HEK293 (cell line): ENCODE measurements at regions not wholly inside any gene's neighbourhood (a gene's known extent, or its start where the extent isn't known, plus 50 kb on each side); places are given as distances from the start of the nearest gene placed in this dataset.
A peak's percentile ranks its signal among the peaks of the same experiment; 100 is the strongest.

Source experiments
- CTCF ChIA-PET: fragments of 350-600 bp; formaldehyde crosslinking; extraction: SDS; loops from one replicate; lab custom pipeline; 2021; ENCODE audit warnings: antibody characterized with exemption; lab: Yijun Ruan, JAX
- POLR2A ChIA-PET: fragments of 300-600 bp; formaldehyde crosslinking; extraction: SDS; loops from one replicate; lab custom pipeline; 2020; ENCODE audit warnings: antibody characterized with exemption, inconsistent platforms; lab: Yijun Ruan, JAX
- H3K27ac ChIP-seq: fragments of 200-500 bp; sonication (Bioruptor generic); 2 replicates; pipeline ENCODE4 v1.5.1; 2014; ENCODE audit warnings: low read depth, low read length, control low read depth, inconsistent platforms; ENCODE audit errors: extremely low read depth
- H3K36me3 ChIP-seq, 2 experiments: fragments of 200-500 bp in 1 of 2; sonication (Bioruptor generic) in 1 of 2; 1 replicate in 1 of 2; 2 replicates in 1 of 2; pipeline ENCODE4 v1.5.1; 2014 to 2017; ENCODE audit warnings: inconsistent platforms in 2 of 2, low read length in 2 of 2; ENCODE audit not compliant: control insufficient read depth in 2 of 2, insufficient read depth in 1 of 2
- H3K4me1 ChIP-seq: fragments of 200-500 bp; sonication (Bioruptor generic); 2 replicates; pipeline ENCODE4 v1.5.1; 2014; ENCODE audit warnings: mild to moderate bottlenecking, low read length, inconsistent platforms; ENCODE audit not compliant: control insufficient read depth, insufficient read depth
- H3K4me3 ChIP-seq: 2 replicates; pipeline ENCODE4 v1.5.1; 2011; ENCODE audit warnings: low read depth, mild to moderate bottlenecking, control low read depth, low read length, moderate library complexity
- H3K9me3 ChIP-seq: fragments of 200-500 bp; sonication (Bioruptor generic); 2 replicates; pipeline ENCODE4 v1.5.1; 2014; ENCODE audit warnings: low read depth, low read length, inconsistent platforms; ENCODE audit not compliant: control insufficient read depth, insufficient read depth
- EGR2 ChIP-seq: fragments of 450-650 bp; formaldehyde crosslinking; IDR thresholded peaks from 2 replicates; pipeline ENCODE4 v1.5.1; 2016; ENCODE audit warnings: low read depth, missing biosample characterization, missing genetic modification characterization
- ELK4 ChIP-seq: IDR thresholded peaks from 2 replicates; pipeline ENCODE4 v1.6.1; 2011; ENCODE audit warnings: mild to moderate bottlenecking, low read depth, low read length, borderline replicate concordance
- HOXD13 ChIP-seq: sonication (generic); formaldehyde crosslinking; IDR thresholded peaks from 2 replicates; pipeline ENCODE4 v1.8.0; 2022; ENCODE audit warnings: missing genetic modification reagents, borderline replicate concordance
- KLF8 ChIP-seq: fragments of 450-650 bp; formaldehyde crosslinking; IDR thresholded peaks from 2 replicates; pipeline ENCODE4 v1.5.1; 2016; ENCODE audit warnings: missing biosample characterization, missing genetic modification characterization
- MYNN ChIP-seq: fragments of 450-650 bp; formaldehyde crosslinking; IDR thresholded peaks from 2 replicates; pipeline ENCODE4 v1.5.1; 2016; ENCODE audit warnings: missing biosample characterization, missing genetic modification characterization, borderline replicate concordance
- SCRT1 ChIP-seq: fragments of 450-650 bp; formaldehyde crosslinking; IDR thresholded peaks from 2 replicates; pipeline ENCODE4 v1.5.1; 2016; ENCODE audit warnings: missing biosample characterization, missing genetic modification characterization, borderline replicate concordance
- SP7 ChIP-seq: fragments of 450-650 bp; formaldehyde crosslinking; IDR thresholded peaks from 2 replicates; pipeline ENCODE4 v1.5.1; 2016; ENCODE audit warnings: missing biosample characterization, missing genetic modification characterization
- YY2 ChIP-seq: fragments of 450-650 bp; formaldehyde crosslinking; IDR thresholded peaks from 2 replicates; pipeline ENCODE4 v1.5.1; 2016; ENCODE audit warnings: missing biosample characterization, missing genetic modification characterization
- ZBTB17 ChIP-seq: fragments of 450-650 bp; formaldehyde crosslinking; IDR thresholded peaks from 2 replicates; pipeline ENCODE4 v1.5.1; 2016; ENCODE audit warnings: missing biosample characterization, missing genetic modification characterization
- ZFHX2 ChIP-seq: fragments of 450-650 bp; formaldehyde crosslinking; conservative IDR thresholded peaks from 2 replicates; pipeline ENCODE4 v1.5.1; 2016; ENCODE audit warnings: missing biosample characterization, missing genetic modification characterization
- ZNF174 ChIP-seq: fragments of 450-650 bp; formaldehyde crosslinking; IDR thresholded peaks from 2 replicates; pipeline ENCODE4 v1.5.0; 2017; ENCODE audit warnings: missing biosample characterization, mild to moderate bottlenecking, missing genetic modification characterization
- ZNF211 ChIP-seq: fragments of 450-650 bp; formaldehyde crosslinking; IDR thresholded peaks from 2 replicates; pipeline ENCODE4 v1.5.1; 2016; ENCODE audit warnings: low read depth, missing biosample characterization, missing genetic modification characterization
- ZNF274 ChIP-seq, 2 experiments: fragments of 200-500 bp in 1 of 2; fragments of 450-650 bp in 1 of 2; sonication (Bioruptor generic) in 1 of 2; formaldehyde crosslinking in 1 of 2; IDR thresholded peaks; 2 replicates each; pipeline versions ENCODE4 v1.5.1 to v1.6.1; 2014 to 2016; ENCODE audit warnings: borderline replicate concordance in 1 of 2, inconsistent platforms in 1 of 2, low read length in 1 of 2, missing biosample characterization in 1 of 2, missing genetic modification characterization in 1 of 2
- ZNF292 ChIP-seq: fragments of 450-650 bp; formaldehyde crosslinking; IDR thresholded peaks from 2 replicates; pipeline ENCODE4 v1.5.1; 2016; ENCODE audit warnings: low read depth, missing biosample characterization, missing genetic modification characterization, borderline replicate concordance
- ZNF354C ChIP-seq: fragments of 450-650 bp; formaldehyde crosslinking; IDR thresholded peaks from 2 replicates; pipeline ENCODE4 v1.5.1; 2016; ENCODE audit warnings: missing biosample characterization, missing genetic modification characterization, low read depth, borderline replicate concordance
- ZNF366 ChIP-seq: fragments of 450-650 bp; formaldehyde crosslinking; conservative IDR thresholded peaks from 2 replicates; pipeline ENCODE4 v1.5.1; 2016; ENCODE audit warnings: missing biosample characterization, missing genetic modification characterization
- ZNF394 ChIP-seq: fragments of 450-650 bp; formaldehyde crosslinking; IDR thresholded peaks from 2 replicates; pipeline ENCODE4 v1.5.1; 2016; ENCODE audit warnings: missing biosample characterization, missing genetic modification characterization, mild to moderate bottlenecking, moderate library complexity, borderline replicate concordance
- ZNF501 ChIP-seq: fragments of 450-650 bp; formaldehyde crosslinking; IDR thresholded peaks from 2 replicates; pipeline ENCODE4 v1.5.1; 2016; ENCODE audit warnings: missing biosample characterization, missing genetic modification characterization
- ZNF529 ChIP-seq: fragments of 450-650 bp; formaldehyde crosslinking; IDR thresholded peaks from 2 replicates; pipeline ENCODE4 v1.5.1; 2017; ENCODE audit warnings: missing genetic modification characterization, missing biosample characterization; ENCODE audit not compliant: insufficient replicate concordance
- ZNF626 ChIP-seq: fragments of 450-650 bp; sonication (Bioruptor Pico); formaldehyde crosslinking; IDR thresholded peaks from 2 replicates; pipeline ENCODE4 v1.5.1; 2018; ENCODE audit warnings: missing biosample characterization, missing genetic modification characterization, inconsistent platforms
- ZNF670 ChIP-seq: fragments of 450-650 bp; formaldehyde crosslinking; IDR thresholded peaks from 2 replicates; pipeline ENCODE4 v1.5.1; 2016; ENCODE audit warnings: missing biosample characterization, missing genetic modification characterization, low read depth
- ZNF707 ChIP-seq: fragments of 450-650 bp; formaldehyde crosslinking; IDR thresholded peaks from 2 replicates; pipeline ENCODE4 v1.5.1; 2016; ENCODE audit warnings: missing biosample characterization, missing genetic modification characterization
- ZNF777 ChIP-seq: fragments of 450-650 bp; formaldehyde crosslinking; IDR thresholded peaks from 2 replicates; pipeline ENCODE4 v1.5.1; 2017; ENCODE audit warnings: missing biosample characterization, missing genetic modification characterization, borderline replicate concordance

GRCh38 chr20:50329981-50330503 is 139.4 kb downstream of the CEBPB start:
- Histone ChIP-seq H3K9me3 (no peaks in the 10 kb centered on the region), H3K27ac (no peak overlapping the region), H3K36me3 (no peaks in the 10 kb centered on the region), H3K4me1 (no peaks in the 10 kb centered on the region), H3K4me3 (no peak overlapping the region)
- ChIA-PET POLR2A (interaction anchor here (1.2 kb wide), 1 partner anchor 9 kb away, joined by 4 read pairs; no protein-coding TSS in a partner anchor), CTCF (no interaction called here)
- TF ChIP-seq ZNF174 (tag by site-specific recombination), result no peak
- peak; percentile 6; the same call in 1 of the 2 replicates for TF ChIP-seq ZNF707 (tag by site-specific recombination)
- no peak for TF ChIP-seq ZNF274 (IDR thresholded peaks at IDR 0.05; ENCODE audit: low read length)
- TF ChIP-seq ZNF274 (tag by site-specific recombination; IDR thresholded peaks at IDR 0.05; ENCODE audit: borderline replicate concordance), result no peak
- TF ChIP-seq ZNF366, result peak; percentile 99
- peak; percentile 95; the same call in 1 of the 2 replicates for TF ChIP-seq EGR2 (tag by site-specific recombination)
- peak; percentile 87 for TF ChIP-seq ZFHX2
- TF ChIP-seq ZNF670 (tag by site-specific recombination), result no peak
- no peak for TF ChIP-seq ZNF354C (tag by site-specific recombination)
- no peak for TF ChIP-seq ZNF292 (tag by site-specific recombination)
- 0 out of 2 replicates have a peak, but pooled peaks have one; percentile 41 for TF ChIP-seq ZNF777
- TF ChIP-seq ZBTB17, result peak; percentile 94

- TF ChIP-seq SP7, result no peak
- TF ChIP-seq HOXD13 (CRISPR knock-in tag), result no peak
- TF ChIP-seq SCRT1 (tag by site-specific recombination), result no peak
- TF ChIP-seq ZNF501, result no peak
- no peak for TF ChIP-seq ZNF211 (tag by site-specific recombination)
- no peak for TF ChIP-seq MYNN (tag by site-specific recombination)
- TF ChIP-seq ZNF529, result no peak
- no peak for TF ChIP-seq ZNF626 (tag by site-specific recombination)
- no peak for TF ChIP-seq KLF8 (tag by site-specific recombination)
- no peak for TF ChIP-seq ZNF366
- TF ChIP-seq EGR2 (tag by site-specific recombination), result no peak; the same call in 1 of the 2 replicates
- TF ChIP-seq YY2 (tag by site-specific recombination), result no peak
- TF ChIP-seq ELK4, result no peak
- TF ChIP-seq ZNF394, result no peak
- CTCF ChIA-PET, result no interaction called here
- H3K27ac ChIP-seq, result no peak overlapping the region
- POLR2A ChIA-PET, result no interaction called here
- H3K4me3 ChIP-seq, result no peak overlapping the region
- no peaks in the 10 kb centered on the region for H3K4me1 ChIP-seq
- H3K9me3 ChIP-seq, result no peaks in the 10 kb centered on the region
- H3K36me3 ChIP-seq, result no peaks in the 10 kb centered on the region
Observed at GRCh38 chr20:50330504-50331313, 140.1 kb downstream of the CEBPB start.
